ENCODE measurements at regions not wholly inside any gene's neighbourhood (a gene's known extent, or its start where the extent isn't known, plus 50 kb on each side); places are given as distances from the start of the nearest gene placed in this dataset.

- H3K27me3 ChIP-seq (ENCODE audit: insufficient read depth, low read length): no peaks in the 10 kb centered on the region
- TF ChIP-seq, protein P1, sequence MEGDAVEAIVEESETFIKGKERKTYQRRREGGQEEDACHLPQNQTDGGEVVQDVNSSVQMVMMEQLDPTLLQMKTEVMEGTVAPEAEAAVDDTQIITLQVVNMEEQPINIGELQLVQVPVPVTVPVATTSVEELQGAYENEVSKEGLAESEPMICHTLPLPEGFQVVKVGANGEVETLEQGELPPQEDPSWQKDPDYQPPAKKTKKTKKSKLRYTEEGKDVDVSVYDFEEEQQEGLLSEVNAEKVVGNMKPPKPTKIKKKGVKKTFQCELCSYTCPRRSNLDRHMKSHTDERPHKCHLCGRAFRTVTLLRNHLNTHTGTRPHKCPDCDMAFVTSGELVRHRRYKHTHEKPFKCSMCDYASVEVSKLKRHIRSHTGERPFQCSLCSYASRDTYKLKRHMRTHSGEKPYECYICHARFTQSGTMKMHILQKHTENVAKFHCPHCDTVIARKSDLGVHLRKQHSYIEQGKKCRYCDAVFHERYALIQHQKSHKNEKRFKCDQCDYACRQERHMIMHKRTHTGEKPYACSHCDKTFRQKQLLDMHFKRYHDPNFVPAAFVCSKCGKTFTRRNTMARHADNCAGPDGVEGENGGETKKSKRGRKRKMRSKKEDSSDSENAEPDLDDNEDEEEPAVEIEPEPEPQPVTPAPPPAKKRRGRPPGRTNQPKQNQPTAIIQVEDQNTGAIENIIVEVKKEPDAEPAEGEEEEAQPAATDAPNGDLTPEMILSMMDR (IDR thresholded peaks at IDR 0.05; ENCODE audit: extremely low read depth, low read depth, low read length): no peak
- H3K9me3 ChIP-seq (ENCODE audit: low read depth, low read length): no peaks in the 10 kb centered on the region
- DNase-seq (ENCODE audit: insufficient read length, low spot score, missing footprints): no peak
- no peaks in the 10 kb centered on the region for H3K36me3 ChIP-seq (ENCODE audit: insufficient read depth, low read length)
- H3K27ac ChIP-seq (ENCODE audit: low read depth, low read length): no peak overlapping the region
- H3K4me3 ChIP-seq (ENCODE audit: insufficient read depth, low read length): no peak overlapping the region
- H2AFZ ChIP-seq (ENCODE audit: low read length): no peak overlapping the region
- H4K20me1 ChIP-seq (ENCODE audit: insufficient read depth, low read length): no peaks in the 10 kb centered on the region
- H3K4me2 ChIP-seq (ENCODE audit: insufficient read depth, low read length): no peak overlapping the region
- no peaks in the 10 kb centered on the region for H3K4me1 ChIP-seq (ENCODE audit: insufficient read depth, low read length)
- no peaks in the 10 kb centered on the region for H3K79me2 ChIP-seq (ENCODE audit: insufficient read depth, low read length)
Observed at GRCh38 chr7:155998766-155999630, 186.7 kb upstream of the SHH start.

GRCh38 chr7:155998328-155998691, 186.0 kb upstream of the SHH start:
- H3K27ac ChIP-seq (ENCODE audit: low read depth, low read length): no peak overlapping the region
- no peaks in the 10 kb centered on the region for H3K9me3 ChIP-seq (ENCODE audit: low read depth, low read length)
- H3K27me3 ChIP-seq (ENCODE audit: insufficient read depth, low read length): no peaks in the 10 kb centered on the region
- H2AFZ ChIP-seq (ENCODE audit: low read length): no peak overlapping the region
- TF ChIP-seq, protein P1 (IDR thresholded peaks at IDR 0.05; ENCODE audit: extremely low read depth, low read depth, low read length): no peak
- no peaks in the 10 kb centered on the region for H4K20me1 ChIP-seq (ENCODE audit: insufficient read depth, low read length)
- no peak overlapping the region for H3K4me3 ChIP-seq (ENCODE audit: insufficient read depth, low read length)
- DNase-seq (ENCODE audit: insufficient read length, low spot score, missing footprints): no peak
- no peaks in the 10 kb centered on the region for H3K79me2 ChIP-seq (ENCODE audit: insufficient read depth, low read length)
- no peaks in the 10 kb centered on the region for H3K4me1 ChIP-seq (ENCODE audit: insufficient read depth, low read length)
- no peaks in the 10 kb centered on the region for H3K36me3 ChIP-seq (ENCODE audit: insufficient read depth, low read length)
- no peak overlapping the region for H3K4me2 ChIP-seq (ENCODE audit: insufficient read depth, low read length)

DNA sequence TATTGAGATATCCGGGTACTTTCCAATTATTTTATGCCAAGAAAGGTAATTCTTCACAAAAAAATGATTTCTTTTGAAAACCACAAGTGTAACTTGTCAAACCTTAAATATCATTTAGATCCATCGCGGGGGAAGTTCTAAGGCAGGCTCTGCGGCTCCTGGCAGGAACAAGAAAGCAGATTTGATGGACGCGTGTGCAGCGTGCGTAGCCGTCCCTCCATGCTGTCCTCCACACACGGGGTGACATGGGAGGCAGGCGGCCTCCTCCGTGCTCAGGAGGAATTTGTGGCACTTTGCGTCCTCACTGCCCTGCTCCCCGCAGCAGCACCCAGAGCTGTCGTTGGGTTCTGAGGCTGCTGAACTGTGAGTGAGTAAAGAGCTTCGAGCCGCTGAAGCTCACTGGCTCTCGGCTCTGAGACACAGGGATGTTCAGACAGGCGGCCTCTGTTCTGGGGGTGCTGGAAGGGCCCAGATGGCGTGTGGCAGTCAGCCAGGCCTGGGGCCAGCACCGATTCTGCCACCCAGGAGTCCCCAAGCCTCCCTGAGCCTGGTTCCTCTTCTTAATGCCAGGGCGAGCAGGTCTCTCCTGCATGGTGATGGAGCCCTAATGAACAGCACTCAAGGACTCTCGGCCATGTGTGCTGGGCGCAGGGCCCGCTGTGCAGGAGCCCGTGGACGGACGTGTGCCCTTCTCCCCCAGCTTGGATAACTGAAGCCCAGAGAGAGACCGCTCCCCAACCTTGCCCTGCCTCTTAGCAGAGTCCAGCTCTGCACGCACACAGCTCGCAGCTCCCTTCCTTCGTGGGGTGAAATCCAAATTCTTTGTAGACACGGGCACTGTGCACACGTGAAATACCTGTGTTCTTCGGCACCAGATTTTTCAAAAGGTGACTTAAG, 185.4 kb upstream of the SHH start:
- no peaks in the 10 kb centered on the region for H3K79me2 ChIP-seq (ENCODE audit: insufficient read depth, low read length)
- H3K4me3 ChIP-seq (ENCODE audit: insufficient read depth, low read length): no peak overlapping the region
- no peaks in the 10 kb centered on the region for H3K27me3 ChIP-seq (ENCODE audit: insufficient read depth, low read length)
- H3K9me3 ChIP-seq (ENCODE audit: low read depth, low read length): no peaks in the 10 kb centered on the region
- DNase-seq (ENCODE audit: insufficient read length, low spot score, missing footprints): no peak
- H3K36me3 ChIP-seq (ENCODE audit: insufficient read depth, low read length): no peaks in the 10 kb centered on the region
- no peaks in the 10 kb centered on the region for H4K20me1 ChIP-seq (ENCODE audit: insufficient read depth, low read length)
- TF ChIP-seq, protein P1 (IDR thresholded peaks at IDR 0.05; ENCODE audit: extremely low read depth, low read depth, low read length): no peak
- no peaks in the 10 kb centered on the region for H3K4me1 ChIP-seq (ENCODE audit: insufficient read depth, low read length)
- H2AFZ ChIP-seq (ENCODE audit: low read length): no peak overlapping the region
- no peak overlapping the region for H3K4me2 ChIP-seq (ENCODE audit: insufficient read depth, low read length)
- no peak overlapping the region for H3K27ac ChIP-seq (ENCODE audit: low read depth, low read length)

All from osteoblast (primary cell).